Stimulated activated effector memory CD8-positive, alpha-beta T cell treated with anti-CD3 and anti-CD28 coated beads, Interleukin-12 subunit alpha, Interleukin-12 subunit beta, amount 100 ng/mL, for 72 hours (primary cell): ENCODE measurements at regions not wholly inside any gene's neighbourhood (a gene's known extent, or its start where the extent isn't known, plus 50 kb on each side); places are given as distances from the start of the nearest gene placed in this dataset.

Source experiments
- ATAC-seq: fragments of 150-1000 bp; cut with Tn5 transposase; 2 replicates; pipeline ENCODE4 v1.10.0; 2021
- DNase-seq, 2 donors: peaks; one replicate each; pipeline ENCODE4 v3.0.0; 2021 to 2022; ENCODE audit warnings: low spot score in 2 of 2
- H3K27ac Mint-ChIP-seq: one replicate; pipeline ENCODE4 v1.8.0; 2022; ENCODE audit warnings: mild to moderate bottlenecking, mixed read lengths
- H3K36me3 Mint-ChIP-seq: one replicate; pipeline ENCODE4 v1.8.0; 2022; ENCODE audit warnings: mild to moderate bottlenecking, mixed read lengths
- H3K4me1 Mint-ChIP-seq: one replicate; pipeline ENCODE4 v1.8.0; 2022; ENCODE audit warnings: mixed read lengths
- H3K4me3 Mint-ChIP-seq: one replicate; pipeline ENCODE4 v1.8.0; 2022; ENCODE audit warnings: mild to moderate bottlenecking, mixed read lengths
- H3K9me3 Mint-ChIP-seq: one replicate; pipeline ENCODE4 v1.8.0; 2022; ENCODE audit warnings: mixed read lengths

- DNase-seq = no peak
- Mint-ChIP-seq H3K9me3 (peaks cover 3% of the 10 kb centered on the region), H3K4me3 (no peak overlapping the region), H3K4me1 (no peaks in the 10 kb centered on the region), H3K36me3 (no peaks in the 10 kb centered on the region), H3K27ac (no peak overlapping the region)
- ATAC-seq = no peak
Observed at GRCh38 chr21:16040601-16041000, 310.8 kb downstream of the USP25 start.

DNA sequence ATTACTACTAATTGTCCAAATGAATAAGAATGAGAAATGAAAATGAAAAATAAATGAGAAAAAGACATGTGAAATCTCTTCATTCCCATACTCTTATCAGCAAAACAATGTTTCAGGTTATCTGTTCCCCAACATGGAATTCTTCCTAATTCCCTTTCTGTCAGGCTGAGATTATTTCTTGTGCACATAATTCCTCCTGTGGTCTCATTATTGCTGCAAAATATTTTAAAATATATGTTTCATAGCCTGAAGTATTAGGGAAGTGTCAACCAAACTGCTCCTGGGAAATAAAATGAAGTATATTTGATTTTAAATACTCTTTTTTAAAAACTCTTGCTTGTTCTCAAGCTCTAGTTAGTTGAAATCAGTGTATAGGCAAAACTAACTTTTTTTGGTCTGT lies 314.9 kb downstream of the USP25 start:
- DNase-seq (no peak), ATAC-seq (no peak)
- H3K36me3 Mint-ChIP-seq = no peaks in the 10 kb centered on the region
- H3K27ac Mint-ChIP-seq = no peak overlapping the region
- no peaks in the 10 kb centered on the region for H3K4me1 Mint-ChIP-seq
- no peaks in the 10 kb centered on the region for H3K9me3 Mint-ChIP-seq
- H3K4me3 Mint-ChIP-seq = no peak overlapping the region

DNA sequence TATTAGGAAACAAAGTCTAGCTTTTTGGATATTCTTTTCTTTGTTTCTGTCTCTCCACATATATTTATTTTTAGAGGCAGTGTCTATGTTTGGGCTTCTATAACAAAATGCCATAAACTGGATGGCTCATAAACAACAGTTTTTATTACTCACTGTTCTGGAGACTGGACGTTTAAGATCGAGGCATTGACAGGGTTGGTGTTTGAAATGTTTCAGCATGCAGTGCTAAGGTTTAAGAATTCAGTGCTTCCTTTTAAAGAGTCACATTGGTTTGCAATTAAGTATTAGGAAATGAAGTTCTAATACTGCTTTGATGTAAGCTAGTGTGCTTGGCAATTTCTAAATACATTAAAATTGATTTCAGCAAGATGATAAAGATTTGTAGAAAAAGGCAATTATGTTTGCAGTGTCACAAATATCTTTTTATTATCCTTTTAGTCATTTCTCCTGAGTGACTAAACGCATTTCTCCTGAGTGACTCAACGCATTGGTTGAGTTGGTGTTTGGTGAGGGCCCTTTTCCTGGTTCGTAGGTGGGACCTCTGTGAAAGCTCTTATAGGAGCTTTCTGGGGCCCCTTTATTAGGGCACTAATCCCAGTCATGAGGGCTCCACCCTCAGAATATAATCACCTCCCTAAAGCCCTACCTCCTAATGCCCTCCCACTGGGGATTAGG lies 317.0 kb downstream of the USP25 start:
- Mint-ChIP-seq H3K9me3 (no peaks in the 10 kb centered on the region), H3K4me3 (no peak overlapping the region), H3K27ac (no peak overlapping the region), H3K4me1 (no peaks in the 10 kb centered on the region), H3K36me3 (no peaks in the 10 kb centered on the region)
- ATAC-seq (no peak), DNase-seq (no peak)

DNA sequence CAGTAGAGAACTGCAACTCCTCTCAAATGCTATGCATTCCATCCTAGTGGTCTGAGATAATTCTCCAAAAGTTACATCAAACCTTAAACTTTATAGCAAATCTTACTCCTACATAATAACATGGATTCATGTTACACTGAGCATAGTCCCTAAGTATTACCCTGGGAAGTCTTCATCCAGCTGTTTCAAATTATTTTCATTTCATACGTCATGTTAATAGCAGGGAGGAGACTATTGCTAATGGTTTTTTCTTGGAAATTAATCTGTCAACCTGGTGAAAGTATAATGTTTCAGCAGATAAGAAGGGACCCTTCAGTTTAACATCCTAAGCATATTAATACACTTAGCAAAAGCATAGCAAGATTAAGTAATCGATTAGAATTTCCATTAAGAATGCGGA lies 318.1 kb downstream of the USP25 start:
- ATAC-seq (no peak), DNase-seq (no peak)
- no peaks in the 10 kb centered on the region for H3K36me3 Mint-ChIP-seq
- H3K9me3 Mint-ChIP-seq = no peaks in the 10 kb centered on the region
- no peak overlapping the region for H3K4me3 Mint-ChIP-seq
- no peak overlapping the region for H3K27ac Mint-ChIP-seq
- no peaks in the 10 kb centered on the region for H3K4me1 Mint-ChIP-seq

DNA sequence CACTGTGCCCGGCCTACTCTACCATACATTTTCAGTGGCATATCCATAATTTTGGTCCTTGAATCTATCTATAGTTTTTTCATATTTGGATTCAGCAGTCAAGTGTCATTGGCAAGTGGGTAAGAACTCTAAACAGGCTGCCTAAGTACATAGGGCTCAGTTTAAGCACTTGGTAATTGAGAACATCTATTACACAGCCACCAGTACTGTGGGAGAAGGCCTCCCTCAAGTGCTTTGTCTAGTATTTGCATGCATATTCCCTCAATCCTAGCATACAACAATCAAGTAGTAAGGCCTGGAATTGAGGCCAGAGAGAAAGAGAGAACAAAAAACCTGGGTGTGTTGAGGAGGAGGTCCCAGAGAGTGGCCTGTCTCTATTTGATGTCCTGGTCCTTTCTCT lies 325.2 kb downstream of the USP25 start:
- H3K4me3 Mint-ChIP-seq = no peak overlapping the region
- ATAC-seq = peak; percentile 47
- no peak for DNase-seq
- H3K4me1 Mint-ChIP-seq = no peaks in the 10 kb centered on the region
- no peak overlapping the region for H3K27ac Mint-ChIP-seq
- H3K36me3 Mint-ChIP-seq = no peaks in the 10 kb centered on the region
- no peaks in the 10 kb centered on the region for H3K9me3 Mint-ChIP-seq

- Mint-ChIP-seq H3K4me3 (no peak overlapping the region), H3K27ac (no peak overlapping the region), H3K9me3 (no peaks in the 10 kb centered on the region), H3K4me1 (no peaks in the 10 kb centered on the region), H3K36me3 (no peaks in the 10 kb centered on the region)
- ATAC-seq (no peak), DNase-seq (no peak)
Observed at GRCh38 chr21:16058896-16059295, 329.1 kb downstream of the USP25 start.

DNA sequence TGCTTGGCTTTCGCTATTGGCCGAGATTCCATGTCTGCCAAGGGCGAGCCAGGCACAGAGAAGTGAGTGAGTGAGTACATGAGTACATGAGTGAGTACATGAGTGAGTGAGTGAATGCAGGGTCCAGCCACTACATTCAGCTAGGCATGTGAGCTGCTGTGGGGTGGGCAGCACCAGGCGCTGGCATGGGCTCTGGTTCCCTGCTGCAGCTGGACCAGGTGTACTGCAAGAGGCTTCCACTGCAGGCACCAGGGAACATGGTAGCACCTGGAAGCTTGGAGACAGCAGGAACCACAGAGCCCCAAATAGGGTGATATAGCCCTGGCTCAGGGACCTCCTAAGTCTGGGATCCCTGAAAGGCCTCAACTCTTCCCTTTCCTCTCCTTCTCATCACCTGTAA lies 330.2 kb downstream of the USP25 start:
- H3K9me3 Mint-ChIP-seq = no peaks in the 10 kb centered on the region
- H3K4me3 Mint-ChIP-seq = no peak overlapping the region
- no peak for DNase-seq

DNA sequence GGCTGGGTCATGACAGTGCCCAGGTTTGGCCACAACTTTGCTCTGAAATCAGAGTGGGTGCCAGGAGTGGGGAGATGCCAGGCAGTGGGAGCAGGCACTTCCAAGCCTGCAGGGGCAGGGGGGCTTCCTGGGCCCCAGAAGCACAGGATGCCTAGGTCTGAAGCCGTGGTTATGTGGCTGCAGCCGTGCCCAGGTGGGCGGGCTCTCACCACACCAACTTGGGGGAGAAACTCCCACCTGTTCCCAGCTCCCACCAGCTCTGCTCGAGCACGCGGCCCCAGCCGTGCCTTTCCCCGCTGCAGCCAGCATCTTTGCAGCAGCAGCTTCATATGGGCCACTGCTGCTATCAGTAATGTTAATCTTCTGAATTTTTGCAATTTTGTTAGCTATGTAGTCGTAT lies 331.4 kb downstream of the USP25 start:
- H3K27ac Mint-ChIP-seq = no peak overlapping the region
- no peak overlapping the region for H3K4me3 Mint-ChIP-seq
- peak; percentile 19 for ATAC-seq
- no peak for DNase-seq
- no peaks in the 10 kb centered on the region for H3K9me3 Mint-ChIP-seq
- no peaks in the 10 kb centered on the region for H3K36me3 Mint-ChIP-seq
- H3K4me1 Mint-ChIP-seq = no peaks in the 10 kb centered on the region

More for the DNA sequence above, 330.2 kb downstream of the USP25 start:
- H3K4me1 Mint-ChIP-seq = no peaks in the 10 kb centered on the region
- H3K27ac Mint-ChIP-seq = no peak overlapping the region
- ATAC-seq = peak; percentile 46
- H3K36me3 Mint-ChIP-seq = no peaks in the 10 kb centered on the region

DNA sequence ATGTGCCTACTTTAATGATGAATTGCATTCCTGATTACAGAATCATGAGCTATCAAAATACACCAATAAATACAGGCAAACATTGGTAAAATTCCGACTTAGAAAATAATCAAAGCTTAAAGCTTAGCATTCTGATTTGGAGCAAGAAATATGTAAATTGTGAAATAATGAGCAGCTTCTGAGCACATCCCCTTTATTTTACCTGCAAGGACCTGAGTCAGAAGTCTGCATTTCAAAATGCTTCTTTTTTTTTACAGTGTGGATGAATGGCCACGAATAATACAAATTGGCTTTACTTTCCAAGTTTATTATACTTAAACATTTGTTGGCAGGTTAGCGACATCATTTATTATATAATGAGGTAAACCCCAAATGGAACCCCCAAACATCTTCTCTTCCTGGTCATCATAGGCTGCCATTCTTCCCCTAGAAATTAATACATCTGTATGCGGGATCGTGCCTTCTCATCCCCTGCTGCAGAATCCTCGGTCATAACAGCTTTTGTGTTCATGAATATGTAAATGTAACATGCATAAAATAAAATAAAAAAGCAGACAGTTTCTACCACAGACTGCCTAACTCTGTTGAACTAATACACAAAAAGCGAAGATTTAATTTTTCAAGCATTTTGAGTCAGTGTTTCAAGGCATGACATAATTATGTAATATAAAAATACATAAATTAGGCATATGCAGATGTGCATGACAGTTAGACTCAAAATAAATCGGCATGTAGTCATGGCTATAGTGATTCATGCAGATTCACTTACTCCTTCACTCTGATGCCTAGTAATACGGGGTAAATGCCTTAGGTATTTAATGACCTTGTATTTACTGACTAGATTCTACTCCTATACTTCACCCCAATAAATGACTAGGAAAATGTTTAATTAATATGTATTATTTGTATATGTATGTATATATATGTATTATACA lies 339.7 kb downstream of the USP25 start:
- ATAC-seq (no peak), DNase-seq (no peak)
- Mint-ChIP-seq H3K4me3 (no peak overlapping the region), H3K36me3 (no peaks in the 10 kb centered on the region), H3K4me1 (no peaks in the 10 kb centered on the region), H3K27ac (no peak overlapping the region), H3K9me3 (no peaks in the 10 kb centered on the region)

- no peak for ATAC-seq
- no peak overlapping the region for H3K27ac Mint-ChIP-seq
- no peaks in the 10 kb centered on the region for H3K4me1 Mint-ChIP-seq
- H3K9me3 Mint-ChIP-seq = no peaks in the 10 kb centered on the region
- no peak for DNase-seq
- no peak overlapping the region for H3K4me3 Mint-ChIP-seq
- H3K36me3 Mint-ChIP-seq = no peaks in the 10 kb centered on the region
Observed at GRCh38 chr21:16070207-16070651, 340.4 kb downstream of the USP25 start.

GRCh38 chr21:16071092-16071491 lies 341.3 kb downstream of the USP25 start:
- no peaks in the 10 kb centered on the region for H3K9me3 Mint-ChIP-seq
- DNase-seq (no peak), ATAC-seq (no peak)
- H3K36me3 Mint-ChIP-seq = no peaks in the 10 kb centered on the region
- no peaks in the 10 kb centered on the region for H3K4me1 Mint-ChIP-seq
- no peak overlapping the region for H3K27ac Mint-ChIP-seq
- H3K4me3 Mint-ChIP-seq = no peak overlapping the region

GRCh38 chr21:16071761-16072160 lies 342.0 kb downstream of the USP25 start:
- Mint-ChIP-seq H3K36me3 (no peaks in the 10 kb centered on the region), H3K27ac (no peak overlapping the region), H3K9me3 (no peaks in the 10 kb centered on the region), H3K4me1 (no peaks in the 10 kb centered on the region), H3K4me3 (no peak overlapping the region)
- ATAC-seq (no peak), DNase-seq (no peak)

DNA sequence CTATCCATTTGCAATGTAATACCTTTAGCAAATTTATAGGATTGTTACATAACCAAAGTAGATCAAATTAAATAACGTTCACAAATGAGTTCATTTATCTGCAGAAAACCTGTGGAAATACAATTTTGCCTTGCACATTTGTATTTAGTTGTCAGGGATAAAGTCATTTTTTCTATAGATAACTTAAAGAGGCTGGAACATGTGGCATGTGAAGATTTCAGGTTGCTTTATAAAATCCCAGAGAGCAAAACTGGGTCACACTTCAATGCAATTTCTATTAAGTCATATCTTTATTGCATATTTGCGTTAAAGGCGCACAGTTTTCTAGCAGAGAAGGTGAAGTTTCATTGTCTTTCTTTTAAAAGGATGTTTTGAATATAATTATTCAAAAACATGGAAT lies 342.4 kb downstream of the USP25 start:
- H3K4me3 Mint-ChIP-seq = no peak overlapping the region
- DNase-seq (no peak), ATAC-seq (no peak)
- H3K27ac Mint-ChIP-seq = no peak overlapping the region
- H3K4me1 Mint-ChIP-seq = no peaks in the 10 kb centered on the region
- no peaks in the 10 kb centered on the region for H3K36me3 Mint-ChIP-seq
- no peaks in the 10 kb centered on the region for H3K9me3 Mint-ChIP-seq

DNA sequence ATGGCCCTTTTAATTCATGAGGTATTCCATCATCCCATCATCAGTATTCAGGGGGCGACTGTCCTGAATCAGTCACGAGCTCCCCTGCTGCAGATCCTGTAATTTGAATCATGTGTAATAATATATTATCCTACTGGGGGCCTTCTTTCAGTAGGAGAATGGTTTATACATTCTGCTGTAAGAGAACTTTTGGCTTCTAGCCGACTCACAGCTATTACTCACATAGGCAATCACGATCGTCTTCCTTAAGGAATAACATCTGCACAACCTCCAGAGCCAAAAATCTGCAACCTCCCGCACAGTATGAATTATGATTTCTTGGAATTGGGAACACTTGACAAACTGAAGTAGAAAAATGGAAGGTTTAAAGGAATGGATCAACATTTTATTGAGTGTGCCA lies 343.0 kb downstream of the USP25 start:
- DNase-seq (no peak), ATAC-seq (no peak)
- Mint-ChIP-seq H3K27ac (no peak overlapping the region), H3K4me1 (no peaks in the 10 kb centered on the region), H3K4me3 (no peak overlapping the region), H3K9me3 (no peaks in the 10 kb centered on the region), H3K36me3 (no peaks in the 10 kb centered on the region)

DNA sequence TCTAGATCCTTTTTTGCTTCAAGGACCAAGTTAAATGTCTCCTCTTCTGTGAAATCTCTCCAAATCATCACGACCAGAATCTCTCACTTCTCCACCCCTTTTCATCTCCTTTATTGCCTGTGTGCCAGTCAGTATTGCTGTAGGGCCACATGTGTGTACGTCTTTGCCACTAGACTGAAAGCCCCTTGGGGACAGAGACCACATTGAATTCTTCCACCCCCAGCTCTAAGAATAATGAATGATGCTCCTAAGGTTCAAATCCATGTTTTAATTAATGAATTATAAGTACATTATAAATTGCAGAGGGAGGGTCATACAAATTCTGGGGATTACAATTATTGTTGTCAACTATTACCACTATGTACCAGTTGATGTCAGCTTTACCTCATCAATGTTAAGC lies 343.8 kb downstream of the USP25 start:
- Mint-ChIP-seq H3K9me3 (no peaks in the 10 kb centered on the region), H3K27ac (no peak overlapping the region), H3K36me3 (no peaks in the 10 kb centered on the region), H3K4me3 (no peak overlapping the region), H3K4me1 (no peaks in the 10 kb centered on the region)
- DNase-seq (no peak), ATAC-seq (no peak)

DNA sequence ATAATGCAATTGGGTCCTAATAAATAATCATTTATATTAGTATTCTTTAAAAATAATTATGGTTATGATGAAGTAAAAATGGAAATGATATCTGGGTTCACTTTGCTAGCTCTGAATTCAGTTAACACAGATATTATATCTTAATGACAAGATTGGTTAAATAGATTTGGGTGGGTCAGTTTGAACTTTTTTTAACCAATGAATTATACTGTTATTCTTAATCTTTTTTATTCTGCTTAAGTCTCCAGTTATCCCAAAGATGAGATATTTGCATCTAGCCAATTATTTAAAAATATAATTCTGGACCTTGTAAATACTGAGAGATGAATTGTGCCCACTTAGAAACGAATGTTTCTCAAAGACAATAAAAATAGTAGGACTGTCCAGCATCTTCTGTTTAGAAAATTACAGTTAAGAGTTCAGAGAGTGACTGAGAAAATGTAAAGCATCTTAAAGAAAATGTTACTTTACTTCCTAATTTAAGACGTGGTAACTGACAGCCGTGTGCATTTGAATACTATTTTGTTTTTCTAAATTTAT lies 345.2 kb downstream of the USP25 start:
- Mint-ChIP-seq H3K4me1 (no peaks in the 10 kb centered on the region), H3K27ac (no peak overlapping the region), H3K4me3 (no peak overlapping the region), H3K9me3 (no peaks in the 10 kb centered on the region), H3K36me3 (no peaks in the 10 kb centered on the region)
- ATAC-seq = no peak
- no peak for DNase-seq
